HL-60 (cell line): ENCODE measurements at regions not wholly inside any gene's neighbourhood (a gene's known extent, or its start where the extent isn't known, plus 50 kb on each side); places are given as distances from the start of the nearest gene placed in this dataset.
"Not testable (repeated sequence)": the region's sequence is repeated elsewhere in the genome, so short reads cannot be mapped to it uniquely, and the experiment has no call there.

Experiments
- DNase-seq, 2 experiments: peaks; one replicate each; pipeline ENCODE4 v3.0.0-alpha.2; 2010 to 2020; ENCODE audit warnings: low read depth in 1 of 2, low spot score in 1 of 2
- H3K27ac ChIP-seq: fragments of 250-450 bp; sonication (Bioruptor Pico); replicated peaks from 2 replicates; pipeline ENCODE4 v1.5.1; 2020; ENCODE audit warnings: mild to moderate bottlenecking, moderate library complexity
- H3K27me3 ChIP-seq: fragments of 250-450 bp; sonication (Bioruptor Pico); 2 replicates; pipeline ENCODE4 v1.5.1; 2021; ENCODE audit warnings: mild to moderate bottlenecking, moderate library complexity; ENCODE audit not compliant: insufficient read depth, poor library complexity, severe bottlenecking
- H3K4me3 ChIP-seq: replicated peaks from 2 replicates; pipeline ENCODE4 v1.5.1; 2011; ENCODE audit warnings: mild to moderate bottlenecking, control low read depth, low read length; ENCODE audit not compliant: insufficient read depth
- CTCF ChIP-seq: IDR thresholded peaks from one replicate; pipeline ENCODE4 v1.5.1; 2011; ENCODE audit warnings: low read length, control low read depth, inconsistent platforms; ENCODE audit not compliant: insufficient read depth
- GABPA ChIP-seq: IDR thresholded peaks from 2 replicates; pipeline ENCODE4 v1.6.1; 2012; ENCODE audit warnings: low read depth
- POLR2AphosphoS5 ChIP-seq: IDR thresholded peaks from 2 replicates; pipeline ENCODE4 v1.6.1; 2012; ENCODE audit warnings: low read depth
- REST ChIP-seq: IDR thresholded peaks from 2 replicates; pipeline ENCODE4 v1.6.1; 2012; ENCODE audit warnings: low read depth; ENCODE audit not compliant: insufficient replicate concordance
- SPI1 ChIP-seq: IDR thresholded peaks from 2 replicates; pipeline ENCODE4 v1.6.1; 2012; ENCODE audit warnings: low read depth, mild to moderate bottlenecking, borderline replicate concordance

- DNase-seq, result not testable (repeated sequence)
Measured at GRCh38 chr20:30397111-30397510, 860.4 kb upstream of the DEFB115 start.

GRCh38 chr20:30405061-30405460, 852.4 kb upstream of the DEFB115 start:
- H3K27me3 ChIP-seq, H3K4me3 ChIP-seq, DNase-seq, H3K27ac ChIP-seq: not testable (repeated sequence)

More at GRCh38 chr20:30397111-30397510, 860.4 kb upstream of the DEFB115 start:
- H3K27me3 ChIP-seq, H3K27ac ChIP-seq, H3K4me3 ChIP-seq: not testable (repeated sequence)

GRCh38 chr20:30405585-30405984, 851.9 kb upstream of the DEFB115 start:
- not testable (repeated sequence) for DNase-seq, H3K27ac ChIP-seq, H3K27me3 ChIP-seq, H3K4me3 ChIP-seq

GRCh38 chr20:30406370-30406769, 851.1 kb upstream of the DEFB115 start:
- DNase-seq, H3K27ac ChIP-seq: not testable (repeated sequence)

GRCh38 chr20:30412972-30413371, 844.5 kb upstream of the DEFB115 start:
- no peak for DNase-seq
- no peak overlapping the region for H3K4me3 ChIP-seq
- H3K27me3 ChIP-seq, result no peaks in the 10 kb centered on the region
- no peak overlapping the region for H3K27ac ChIP-seq
- TF ChIP-seq SPI1 (no peak), CTCF (no peak), REST (no peak), GABPA (no peak), POLR2AphosphoS5 (no peak)

More at GRCh38 chr20:30406370-30406769, 851.1 kb upstream of the DEFB115 start:
- not testable (repeated sequence) for H3K4me3 ChIP-seq, H3K27me3 ChIP-seq

- not testable (repeated sequence) for H3K27ac ChIP-seq, DNase-seq, H3K4me3 ChIP-seq, H3K27me3 ChIP-seq
Measured at GRCh38 chr20:30417387-30417786, 840.1 kb upstream of the DEFB115 start.

- H3K27me3 ChIP-seq, H3K27ac ChIP-seq, DNase-seq, H3K4me3 ChIP-seq: not testable (repeated sequence)
Measured at GRCh38 chr20:30418378-30418777, 839.1 kb upstream of the DEFB115 start.

- DNase-seq, result no peak
- no peak overlapping the region for H3K4me3 ChIP-seq
- TF ChIP-seq GABPA (no peak), SPI1 (no peak), REST (no peak), POLR2AphosphoS5 (no peak), CTCF (no peak)
Measured at GRCh38 chr20:30419466-30419865, 838.0 kb upstream of the DEFB115 start.

GRCh38 chr20:30419871-30420420, 837.5 kb upstream of the DEFB115 start:
- not testable (repeated sequence) for DNase-seq, H3K27ac ChIP-seq, H3K27me3 ChIP-seq, H3K4me3 ChIP-seq

More at GRCh38 chr20:30419466-30419865, 838.0 kb upstream of the DEFB115 start:
- Histone ChIP-seq H3K27me3 (no peaks in the 10 kb centered on the region), H3K27ac (no peak overlapping the region)
